IPS-18c (cell line): ENCODE measurements at regions not wholly inside any gene's neighbourhood (a gene's known extent, or its start where the extent isn't known, plus 50 kb on each side); places are given as distances from the start of the nearest gene placed in this dataset.
"Not testable (repeated sequence)": the region's sequence is repeated elsewhere in the genome, so short reads cannot be mapped to it uniquely, and the experiment has no call there.

Experiments used
- H3K4me3 ChIP-seq: 2 replicates; pipeline ENCODE4 v1.7.0; 2013; ENCODE audit warnings: low read depth, mild to moderate bottlenecking, low read length, moderate library complexity; ENCODE audit not compliant: insufficient read depth
- H3K9me3 ChIP-seq: one replicate; pipeline ENCODE4 v1.6.1; 2013; ENCODE audit warnings: mild to moderate bottlenecking, low read length, moderate library complexity; ENCODE audit not compliant: control insufficient read depth, insufficient read depth

GRCh38 chr13:23086968-23087623, 93.7 kb upstream of the SGCG start:
- H3K9me3 ChIP-seq: no peaks in the 10 kb centered on the region
- H3K4me3 ChIP-seq: no peak overlapping the region

- Histone ChIP-seq H3K4me3 (no peak overlapping the region), H3K9me3 (no peaks in the 10 kb centered on the region)
These were observed 92.9 kb upstream of the SGCG start for GRCh38 chr13:23087880-23088279.

GRCh38 chr13:23098161-23098907, 82.4 kb upstream of the SGCG start:
- H3K9me3 ChIP-seq: peaks cover 2% of the 10 kb centered on the region
- H3K4me3 ChIP-seq: no peak overlapping the region

GRCh38 chr13:23105051-23105450, 75.7 kb upstream of the SGCG start:
- Histone ChIP-seq H3K4me3 (no peak overlapping the region), H3K9me3 (peaks cover 2% of the 10 kb centered on the region)

DNA sequence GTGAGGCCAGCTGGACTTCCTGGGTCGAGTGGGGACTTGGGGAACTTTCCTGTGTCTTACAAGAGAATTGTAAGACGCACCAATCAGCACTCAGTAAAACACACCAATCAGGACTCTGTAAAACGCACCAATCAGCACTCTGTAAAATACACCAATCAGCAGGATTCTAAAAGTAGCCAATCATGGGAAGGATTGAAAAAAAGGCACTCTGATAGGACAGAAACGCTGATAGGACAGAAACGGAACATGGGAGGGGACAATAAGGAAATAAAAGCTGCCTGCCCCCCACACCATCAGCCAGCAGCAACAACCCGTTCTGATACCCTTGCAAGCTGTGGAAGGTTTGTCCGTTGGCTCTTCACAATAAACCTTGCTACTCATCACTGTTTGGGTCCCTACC, 73.1 kb upstream of the SGCG start:
- H3K4me3 ChIP-seq: no peak overlapping the region
- no peaks in the 10 kb centered on the region for H3K9me3 ChIP-seq

DNA sequence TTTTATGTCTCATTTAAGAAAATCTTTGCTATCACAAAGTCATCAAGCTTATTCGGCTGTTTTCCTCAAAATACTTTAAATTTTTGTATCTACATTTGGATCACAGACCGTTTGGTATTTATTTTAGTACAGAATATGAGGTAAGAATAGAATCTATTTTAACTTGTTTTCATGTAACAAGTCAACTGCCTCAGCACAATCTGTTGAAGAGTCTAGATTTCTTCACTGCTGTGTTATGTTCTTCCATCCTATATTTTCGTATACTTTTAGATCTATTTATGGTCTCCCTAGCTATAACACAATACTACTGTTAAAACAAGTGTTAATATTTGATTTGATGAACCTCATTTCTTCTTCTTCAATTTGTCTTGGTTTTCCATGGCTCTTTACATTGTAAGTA, 61.6 kb upstream of the SGCG start:
- Histone ChIP-seq H3K4me3 (no peak overlapping the region), H3K9me3 (no peaks in the 10 kb centered on the region)

DNA sequence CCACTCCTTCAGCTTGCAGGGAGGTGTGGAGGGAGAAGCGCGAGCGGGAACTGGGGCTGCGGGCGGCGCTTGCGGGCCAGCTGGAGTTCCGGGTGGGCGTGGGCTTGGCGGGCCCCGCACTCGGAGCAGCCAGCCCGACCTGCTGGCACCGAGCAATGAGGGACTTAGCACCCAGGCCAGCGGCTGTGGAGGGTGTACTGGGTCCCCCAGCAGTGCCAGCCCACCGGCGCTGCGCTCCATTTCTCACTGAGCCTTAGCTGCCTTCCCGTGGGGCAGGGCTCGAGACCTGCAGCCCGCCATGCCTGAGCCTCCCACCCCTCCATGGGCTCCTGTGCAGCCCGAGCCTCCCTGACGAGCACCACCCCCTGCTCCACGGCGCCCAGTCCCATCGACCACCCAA, 53.2 kb upstream of the SGCG start:
- H3K4me3 ChIP-seq: not testable (repeated sequence)

DNA sequence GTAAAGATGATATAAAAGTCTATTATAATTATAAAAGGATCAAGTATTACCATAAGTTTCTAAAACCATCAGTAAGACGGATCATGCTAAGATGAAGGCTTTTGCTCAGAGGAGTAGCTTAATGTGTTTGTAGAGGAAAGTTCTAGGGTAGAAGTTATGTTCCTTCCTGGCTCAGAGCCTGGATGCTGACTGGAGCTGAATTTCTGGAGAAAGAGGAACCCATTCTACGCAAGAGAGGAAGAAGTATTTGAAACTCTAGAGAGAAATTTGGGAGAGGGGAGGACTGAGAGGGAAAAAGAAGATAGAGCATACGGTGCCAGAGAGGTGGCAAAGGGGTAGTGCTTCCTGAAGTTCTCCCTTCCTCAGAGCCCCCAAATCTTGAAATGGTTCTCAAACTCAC, 51.4 kb upstream of the SGCG start:
- H3K4me3 ChIP-seq: no peak overlapping the region
- H3K9me3 ChIP-seq: no peaks in the 10 kb centered on the region

More for the DNA sequence above, 53.2 kb upstream of the SGCG start:
- H3K9me3 ChIP-seq: not testable (repeated sequence)
